Smooth muscle cell (in vitro differentiated cells): ENCODE measurements at regions not wholly inside any gene's neighbourhood (a gene's known extent, or its start where the extent isn't known, plus 50 kb on each side); places are given as distances from the start of the nearest gene placed in this dataset.

Experiments
- DNase-seq: peaks from one replicate; lab custom pipeline; 2025; ENCODE audit not compliant: unreplicated experiment; lab: John Stamatoyannopoulos, UW
- H2AFZ ChIP-seq: fragments of 200-600 bp; sonication (generic); 2 replicates; pipeline ENCODE4 v1.6.0; 2016; ENCODE audit warnings: antibody characterized with exemption, low read depth, mild to moderate bottlenecking
- H3F3A ChIP-seq: fragments of 200-600 bp; sonication (generic); 2 replicates; pipeline ENCODE4 v1.6.0; 2017; ENCODE audit warnings: antibody characterized with exemption, low read depth
- H3K27ac ChIP-seq: fragments of 200-600 bp; sonication (generic); 2 replicates; pipeline ENCODE4 v1.5.1; 2016; ENCODE audit warnings: low read depth, mild to moderate bottlenecking
- H3K27me3 ChIP-seq: fragments of 200-600 bp; sonication (generic); 2 replicates; pipeline ENCODE4 v1.6.1; 2016; ENCODE audit warnings: low read depth, mild to moderate bottlenecking
- H3K36me3 ChIP-seq: fragments of 200-600 bp; sonication (generic); 2 replicates; pipeline ENCODE4 v1.5.1; 2016; ENCODE audit warnings: low read depth
- H3K4me1 ChIP-seq: fragments of 200-600 bp; sonication (generic); 2 replicates; pipeline ENCODE4 v1.5.1; 2016; ENCODE audit warnings: low read depth
- H3K4me2 ChIP-seq: fragments of 200-600 bp; sonication (generic); 2 replicates; pipeline ENCODE4 v1.6.0; 2016; ENCODE audit warnings: mild to moderate bottlenecking
- H3K4me3 ChIP-seq: fragments of 200-600 bp; sonication (generic); 2 replicates; pipeline ENCODE4 v1.5.1; 2016; ENCODE audit warnings: mild to moderate bottlenecking
- H3K79me2 ChIP-seq: fragments of 200-600 bp; sonication (generic); 2 replicates; pipeline ENCODE4 v1.6.0; 2016; ENCODE audit warnings: low read depth, mild to moderate bottlenecking
- H3K9ac ChIP-seq: fragments of 200-600 bp; sonication (generic); 2 replicates; pipeline ENCODE4 v1.6.0; 2016; ENCODE audit warnings: low read depth
- H3K9me3 ChIP-seq: fragments of 200-600 bp; sonication (generic); replicated peaks from 2 replicates; pipeline ENCODE4 v1.5.1; 2016; ENCODE audit warnings: low read depth
- H4K20me1 ChIP-seq: fragments of 200-600 bp; sonication (generic); 2 replicates; pipeline ENCODE4 v1.6.0; 2016; ENCODE audit warnings: low read depth
- WGBS: methylation state at CpG from one replicate; pipeline ENCODE4 v1.1.7; 2016; ENCODE audit warnings: low lambda C conversion rate; 5-methylcytosine and 5-hydroxymethylcytosine counted together
- TF ChIP-seq, protein P1 (sequence below): fragments of 200-600 bp; sonication (generic); IDR thresholded peaks from 2 replicates; pipeline ENCODE4 v1.5.1; 2017; ENCODE audit warnings: borderline replicate concordance, mild to moderate bottlenecking, antibody characterized with exemption; ENCODE audit not compliant: insufficient read depth, poor library complexity, severe bottlenecking

DNA sequence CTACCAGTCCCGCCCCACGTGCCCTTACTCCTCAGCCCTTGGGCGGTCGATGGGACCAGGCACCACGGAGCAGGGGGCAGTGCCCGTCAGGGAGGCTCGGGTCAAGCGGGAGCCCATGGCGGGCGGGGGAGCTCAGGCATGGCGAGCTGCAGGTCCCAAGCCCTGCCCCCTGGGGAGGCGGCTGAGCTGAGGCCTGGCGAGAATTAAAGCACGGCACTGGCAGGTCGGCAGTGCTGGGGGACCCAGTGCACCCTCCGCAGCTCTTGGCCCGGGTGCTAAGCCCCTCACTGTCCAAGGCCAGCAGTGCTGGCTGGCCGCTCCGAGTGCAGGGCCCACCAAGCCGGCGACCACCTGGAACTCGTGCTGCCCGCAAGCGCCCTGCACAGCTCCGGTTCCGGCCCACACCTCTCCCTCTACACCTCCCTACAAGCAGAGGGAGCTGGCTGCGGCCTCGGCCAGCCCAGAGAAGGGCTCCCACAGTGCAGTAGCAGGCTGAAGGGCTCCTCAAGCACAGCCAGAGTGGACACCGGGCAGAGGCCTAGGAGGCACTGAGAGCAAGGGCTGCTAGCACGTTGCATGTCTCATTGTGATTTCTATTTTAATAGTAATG, 166.8 kb upstream of the FMN2 start:
- H3K4me1 ChIP-seq = peaks cover 9% of the 10 kb centered on the region
- H3F3A ChIP-seq = no peaks in the 10 kb centered on the region
- no peaks in the 10 kb centered on the region for H4K20me1 ChIP-seq
- no peak overlapping the region for H3K4me3 ChIP-seq
- H3K4me2 ChIP-seq = no peak overlapping the region
- no peak for DNase-seq
- H3K79me2 ChIP-seq = no peaks in the 10 kb centered on the region
- no peaks in the 10 kb centered on the region for H3K9me3 ChIP-seq
- no peak overlapping the region for H2AFZ ChIP-seq
- H3K9ac ChIP-seq = no peak overlapping the region
- no peaks in the 10 kb centered on the region for H3K36me3 ChIP-seq
- 96% methylated on average over 29 of the region's 30 CpGs for WGBS
- no peak overlapping the region for H3K27ac ChIP-seq
- no peaks in the 10 kb centered on the region for H3K27me3 ChIP-seq
- TF ChIP-seq, protein P1, sequence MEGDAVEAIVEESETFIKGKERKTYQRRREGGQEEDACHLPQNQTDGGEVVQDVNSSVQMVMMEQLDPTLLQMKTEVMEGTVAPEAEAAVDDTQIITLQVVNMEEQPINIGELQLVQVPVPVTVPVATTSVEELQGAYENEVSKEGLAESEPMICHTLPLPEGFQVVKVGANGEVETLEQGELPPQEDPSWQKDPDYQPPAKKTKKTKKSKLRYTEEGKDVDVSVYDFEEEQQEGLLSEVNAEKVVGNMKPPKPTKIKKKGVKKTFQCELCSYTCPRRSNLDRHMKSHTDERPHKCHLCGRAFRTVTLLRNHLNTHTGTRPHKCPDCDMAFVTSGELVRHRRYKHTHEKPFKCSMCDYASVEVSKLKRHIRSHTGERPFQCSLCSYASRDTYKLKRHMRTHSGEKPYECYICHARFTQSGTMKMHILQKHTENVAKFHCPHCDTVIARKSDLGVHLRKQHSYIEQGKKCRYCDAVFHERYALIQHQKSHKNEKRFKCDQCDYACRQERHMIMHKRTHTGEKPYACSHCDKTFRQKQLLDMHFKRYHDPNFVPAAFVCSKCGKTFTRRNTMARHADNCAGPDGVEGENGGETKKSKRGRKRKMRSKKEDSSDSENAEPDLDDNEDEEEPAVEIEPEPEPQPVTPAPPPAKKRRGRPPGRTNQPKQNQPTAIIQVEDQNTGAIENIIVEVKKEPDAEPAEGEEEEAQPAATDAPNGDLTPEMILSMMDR = no peak

DNA sequence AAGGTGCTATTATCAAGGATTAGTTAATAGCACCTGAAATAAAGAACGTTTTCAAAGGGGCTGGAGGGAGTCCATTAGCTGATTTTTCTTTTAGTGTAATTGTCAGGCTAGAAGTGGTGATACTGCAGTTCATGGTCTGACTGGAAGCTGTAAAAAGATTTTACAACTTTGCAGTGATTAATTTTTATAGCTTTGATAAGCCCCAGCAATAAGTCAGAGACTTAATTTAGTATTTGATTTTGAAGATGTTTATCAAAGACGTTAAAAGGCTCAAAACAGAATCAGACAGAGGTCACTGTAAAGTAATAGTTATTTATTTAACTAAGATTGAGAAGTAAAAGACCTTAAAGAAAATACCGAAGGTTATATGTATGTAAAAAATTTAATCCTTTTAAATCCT, 165.5 kb upstream of the FMN2 start:
- Histone ChIP-seq H3K4me1 (peaks cover 9% of the 10 kb centered on the region), H3K79me2 (no peaks in the 10 kb centered on the region), H3K9me3 (no peaks in the 10 kb centered on the region), H3K4me2 (no peak overlapping the region), H3K36me3 (no peaks in the 10 kb centered on the region), H2AFZ (no peak overlapping the region), H3F3A (peaks cover 4% of the 10 kb centered on the region), H3K9ac (no peak overlapping the region), H3K27me3 (no peaks in the 10 kb centered on the region), H3K4me3 (no peak overlapping the region), H4K20me1 (no peaks in the 10 kb centered on the region), H3K27ac (no peak overlapping the region)
- DNase-seq = no peak
- TF ChIP-seq, protein P1 = no peak
- WGBS = 36% methylated on average over 3 of the region's 3 CpGs

DNA sequence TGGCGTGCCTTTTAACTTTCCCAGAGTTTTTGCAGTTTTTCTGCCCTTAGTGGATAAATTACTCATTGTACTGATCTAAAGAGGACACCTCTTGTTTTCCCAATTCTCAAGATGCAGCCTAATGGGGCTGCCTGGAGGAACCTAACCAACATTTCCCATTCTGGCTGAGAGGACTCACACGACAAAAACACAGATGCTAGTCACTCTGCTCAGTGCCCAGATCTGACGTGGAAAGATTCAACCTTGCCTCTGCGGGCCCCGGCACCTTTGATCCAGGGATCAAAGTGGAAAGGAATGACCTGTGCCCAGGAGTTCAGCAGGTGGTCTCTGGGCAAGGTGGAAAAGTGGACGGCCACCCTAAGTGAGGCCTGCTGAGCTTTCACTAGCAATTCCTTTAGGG, 162.4 kb upstream of the FMN2 start:
- Histone ChIP-seq H3K4me2 (no peak overlapping the region), H3K79me2 (no peaks in the 10 kb centered on the region), H3K36me3 (no peaks in the 10 kb centered on the region), H3K27me3 (no peaks in the 10 kb centered on the region), H3K9ac (no peak overlapping the region), H4K20me1 (no peaks in the 10 kb centered on the region), H3K4me1 (peaks cover 9% of the 10 kb centered on the region), H3F3A (peaks cover 4% of the 10 kb centered on the region), H3K9me3 (no peaks in the 10 kb centered on the region), H2AFZ (no peak overlapping the region), H3K27ac (no peak overlapping the region), H3K4me3 (no peak overlapping the region)
- DNase-seq = no peak
- WGBS = 91% methylated on average over 6 of the region's 6 CpGs
- TF ChIP-seq, protein P1 = no peak

DNA sequence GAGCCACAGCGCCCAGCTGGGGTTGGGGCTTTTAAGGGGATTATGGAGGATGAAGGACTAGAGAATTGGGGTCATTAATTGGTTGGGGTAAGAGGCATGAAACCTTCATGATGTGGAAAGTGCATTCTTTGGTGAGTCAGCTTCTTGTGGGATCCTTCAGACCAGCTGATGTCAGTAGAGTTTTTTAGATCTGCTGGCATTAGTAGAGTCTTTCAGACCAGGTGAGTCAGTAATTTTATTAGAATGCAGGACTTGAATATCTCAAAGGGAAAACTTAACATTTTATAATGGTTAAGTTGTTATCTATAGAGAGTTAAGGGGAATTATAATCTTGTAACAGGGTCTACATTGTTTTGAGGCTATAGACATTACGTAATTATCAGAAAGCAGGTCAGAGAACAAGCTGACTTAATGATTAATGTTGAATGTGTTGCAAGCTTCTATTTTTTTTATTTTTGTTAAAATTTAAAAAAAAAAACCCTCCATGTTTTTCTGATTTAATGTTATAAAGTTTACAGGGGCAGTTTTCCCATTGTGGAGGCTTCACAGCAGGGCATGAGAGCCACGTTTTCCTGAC, 160.9 kb upstream of the FMN2 start:
- H3K27ac ChIP-seq = no peak overlapping the region
- H3F3A ChIP-seq = peaks cover 4% of the 10 kb centered on the region
- H3K4me2 ChIP-seq = no peak overlapping the region
- H3K36me3 ChIP-seq = no peaks in the 10 kb centered on the region
- no peak for DNase-seq
- H3K79me2 ChIP-seq = no peaks in the 10 kb centered on the region
- 73% methylated on average over 3 of the region's 3 CpGs for WGBS
- no peaks in the 10 kb centered on the region for H3K9me3 ChIP-seq
- no peak overlapping the region for H3K9ac ChIP-seq
- TF ChIP-seq, protein P1 = no peak
- no peaks in the 10 kb centered on the region for H4K20me1 ChIP-seq
- no peak overlapping the region for H3K4me3 ChIP-seq
- H2AFZ ChIP-seq = no peak overlapping the region
- peaks cover 9% of the 10 kb centered on the region for H3K4me1 ChIP-seq
- no peaks in the 10 kb centered on the region for H3K27me3 ChIP-seq
